Chondrocyte (in vitro differentiated cells): ENCODE measurements at regions not wholly inside any gene's neighbourhood (a gene's known extent, or its start where the extent isn't known, plus 50 kb on each side); places are given as distances from the start of the nearest gene placed in this dataset.

Experiments used
- DNase-seq: peaks from one replicate; pipeline ENCODE4 v3.0.0; 2021; ENCODE audit warnings: mixed read lengths, low spot score
- H3K27ac Mint-ChIP-seq: one replicate; pipeline ENCODE4 v1.8.0; 2021; ENCODE audit warnings: mild to moderate bottlenecking, moderate library complexity, mixed read lengths; ENCODE audit not compliant: unreplicated experiment
- H3K27me3 Mint-ChIP-seq: 2 replicates; pipeline ENCODE4 v1.8.0; 2021; ENCODE audit warnings: low read depth, mixed read lengths
- H3K36me3 Mint-ChIP-seq: 2 replicates; pipeline ENCODE4 v1.8.0; 2021; ENCODE audit warnings: low read depth, mixed read lengths
- H3K4me1 Mint-ChIP-seq: 2 replicates; pipeline ENCODE4 v1.8.0; 2021; ENCODE audit warnings: low read depth, mild to moderate bottlenecking, mixed read lengths
- H3K4me3 Mint-ChIP-seq: one replicate; pipeline ENCODE4 v1.8.0; 2021; ENCODE audit warnings: mild to moderate bottlenecking, moderate library complexity, mixed read lengths; ENCODE audit not compliant: unreplicated experiment
- H3K9me3 Mint-ChIP-seq: 2 replicates; pipeline ENCODE4 v1.8.0; 2021; ENCODE audit warnings: low read depth, mixed read lengths
- CTCF ChIP-seq: fragments of 200-600 bp; sonication (generic); IDR thresholded peaks from 2 replicates; pipeline ENCODE4 v1.5.0; 2021; ENCODE audit warnings: antibody characterized with exemption, mild to moderate bottlenecking, moderate library complexity

GRCh38 chr16:73747328-73747727 is 549.3 kb upstream of the PSMD7 start:
- TF ChIP-seq CTCF: no peak
- no peak for DNase-seq
- no peak overlapping the region for H3K27ac Mint-ChIP-seq
- peaks cover 5% of the 10 kb centered on the region for H3K9me3 Mint-ChIP-seq
- no peaks in the 10 kb centered on the region for H3K36me3 Mint-ChIP-seq
- H3K4me1 Mint-ChIP-seq: peaks cover 4% of the 10 kb centered on the region
- H3K4me3 Mint-ChIP-seq: no peak overlapping the region
- H3K27me3 Mint-ChIP-seq: peaks cover 8% of the 10 kb centered on the region

- H3K27me3 Mint-ChIP-seq: peaks cover 11% of the 10 kb centered on the region
- no peak overlapping the region for H3K4me3 Mint-ChIP-seq
- H3K36me3 Mint-ChIP-seq: no peaks in the 10 kb centered on the region
- H3K27ac Mint-ChIP-seq: no peak overlapping the region
- H3K9me3 Mint-ChIP-seq: peaks cover 5% of the 10 kb centered on the region
- TF ChIP-seq CTCF: no peak
- H3K4me1 Mint-ChIP-seq: peaks cover 4% of the 10 kb centered on the region
- no peak for DNase-seq
Observed at GRCh38 chr16:73746554-73746953, 550.1 kb upstream of the PSMD7 start.

GRCh38 chr16:73743665-73744496 is 552.7 kb upstream of the PSMD7 start:
- no peak overlapping the region for H3K4me3 Mint-ChIP-seq
- TF ChIP-seq CTCF: peak; percentile 35
- DNase-seq: no peak
- H3K4me1 Mint-ChIP-seq: no peaks in the 10 kb centered on the region
- peaks cover 3% of the 10 kb centered on the region for H3K9me3 Mint-ChIP-seq
- H3K36me3 Mint-ChIP-seq: no peaks in the 10 kb centered on the region
- no peak overlapping the region for H3K27ac Mint-ChIP-seq
- H3K27me3 Mint-ChIP-seq: peaks cover 13% of the 10 kb centered on the region

- Mint-ChIP-seq H3K27ac (no peak overlapping the region), H3K4me1 (peaks cover 7% of the 10 kb centered on the region), H3K27me3 (peaks cover 17% of the 10 kb centered on the region), H3K36me3 (no peaks in the 10 kb centered on the region), H3K9me3 (peaks cover 3% of the 10 kb centered on the region), H3K4me3 (no peak overlapping the region)
- no peak for DNase-seq
- TF ChIP-seq CTCF: no peak
Observed at GRCh38 chr16:73739049-73739769, 557.4 kb upstream of the PSMD7 start.

GRCh38 chr16:73738266-73738665 is 558.3 kb upstream of the PSMD7 start:
- TF ChIP-seq CTCF: no peak
- H3K4me1 Mint-ChIP-seq: peaks cover 7% of the 10 kb centered on the region
- H3K27ac Mint-ChIP-seq: no peak overlapping the region
- H3K27me3 Mint-ChIP-seq: peaks cover 17% of the 10 kb centered on the region
- H3K36me3 Mint-ChIP-seq: no peaks in the 10 kb centered on the region
- no peak overlapping the region for H3K4me3 Mint-ChIP-seq
- peaks cover 6% of the 10 kb centered on the region for H3K9me3 Mint-ChIP-seq
- no peak for DNase-seq
